ENCODE measurements at regions not wholly inside any gene's neighbourhood (a gene's known extent, or its start where the extent isn't known, plus 50 kb on each side); places are given as distances from the start of the nearest gene placed in this dataset.

- TF ChIP-seq CTCF (IDR thresholded peaks at IDR 0.05) (no peak), POLR2A (IDR thresholded peaks at IDR 0.05) (no peak)
These were observed 171.5 kb upstream of the IRS2 start for GRCh38 chr13:109957875-109958274.
